ENCODE measurements at regions not wholly inside any gene's neighbourhood (a gene's known extent, or its start where the extent isn't known, plus 50 kb on each side); places are given as distances from the start of the nearest gene placed in this dataset.
A peak's percentile ranks its signal among the peaks of the same experiment; 100 is the strongest.

DNA sequence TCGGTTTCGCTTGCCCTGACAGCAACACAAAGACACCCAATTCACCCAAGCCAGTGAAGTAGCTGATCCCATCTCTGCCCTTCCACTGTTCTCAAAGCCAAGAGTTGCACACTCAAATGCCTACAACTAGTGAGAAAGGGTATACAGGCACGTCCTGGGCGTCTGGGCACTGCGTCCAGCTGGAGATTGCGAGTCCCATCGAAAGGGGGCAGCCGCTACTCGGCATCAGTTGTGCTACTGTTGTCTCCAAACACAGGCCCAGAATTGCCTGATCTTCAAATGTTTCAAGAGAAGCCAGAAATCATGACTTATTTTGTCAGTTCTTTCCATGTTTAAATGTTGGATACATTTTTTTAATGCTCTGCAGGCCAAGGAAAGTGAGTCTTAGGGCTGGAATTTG, 487.8 kb downstream of the BCOR start:
- DNase-seq, result no peak
- H3K27ac ChIP-seq, result no peak overlapping the region
- 86 to 90% methylated on average over 9 of the region's 9 CpGs for WGBS, 2 donors
- no peaks in the 10 kb centered on the region for H3K9me3 ChIP-seq
- H3K4me1 ChIP-seq, result peaks cover 7% of the 10 kb centered on the region
- TF ChIP-seq, protein P1, sequence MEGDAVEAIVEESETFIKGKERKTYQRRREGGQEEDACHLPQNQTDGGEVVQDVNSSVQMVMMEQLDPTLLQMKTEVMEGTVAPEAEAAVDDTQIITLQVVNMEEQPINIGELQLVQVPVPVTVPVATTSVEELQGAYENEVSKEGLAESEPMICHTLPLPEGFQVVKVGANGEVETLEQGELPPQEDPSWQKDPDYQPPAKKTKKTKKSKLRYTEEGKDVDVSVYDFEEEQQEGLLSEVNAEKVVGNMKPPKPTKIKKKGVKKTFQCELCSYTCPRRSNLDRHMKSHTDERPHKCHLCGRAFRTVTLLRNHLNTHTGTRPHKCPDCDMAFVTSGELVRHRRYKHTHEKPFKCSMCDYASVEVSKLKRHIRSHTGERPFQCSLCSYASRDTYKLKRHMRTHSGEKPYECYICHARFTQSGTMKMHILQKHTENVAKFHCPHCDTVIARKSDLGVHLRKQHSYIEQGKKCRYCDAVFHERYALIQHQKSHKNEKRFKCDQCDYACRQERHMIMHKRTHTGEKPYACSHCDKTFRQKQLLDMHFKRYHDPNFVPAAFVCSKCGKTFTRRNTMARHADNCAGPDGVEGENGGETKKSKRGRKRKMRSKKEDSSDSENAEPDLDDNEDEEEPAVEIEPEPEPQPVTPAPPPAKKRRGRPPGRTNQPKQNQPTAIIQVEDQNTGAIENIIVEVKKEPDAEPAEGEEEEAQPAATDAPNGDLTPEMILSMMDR (IDR thresholded peaks at IDR 0.05), result no peak
- no peak for TF ChIP-seq POLR2A (IDR thresholded peaks at IDR 0.05)
- intact Hi-C loops (cut with DNase I), result no loop called here
- no peak for ATAC-seq
- no peaks in the 10 kb centered on the region for H3K27me3 ChIP-seq
- H3K4me3 ChIP-seq, result no peak overlapping the region
- no peaks in the 10 kb centered on the region for H3K36me3 ChIP-seq (replicated peaks in 1 of 2; ENCODE audit: insufficient read depth in 1 of 2, low read depth in 2 of 2)

DNA sequence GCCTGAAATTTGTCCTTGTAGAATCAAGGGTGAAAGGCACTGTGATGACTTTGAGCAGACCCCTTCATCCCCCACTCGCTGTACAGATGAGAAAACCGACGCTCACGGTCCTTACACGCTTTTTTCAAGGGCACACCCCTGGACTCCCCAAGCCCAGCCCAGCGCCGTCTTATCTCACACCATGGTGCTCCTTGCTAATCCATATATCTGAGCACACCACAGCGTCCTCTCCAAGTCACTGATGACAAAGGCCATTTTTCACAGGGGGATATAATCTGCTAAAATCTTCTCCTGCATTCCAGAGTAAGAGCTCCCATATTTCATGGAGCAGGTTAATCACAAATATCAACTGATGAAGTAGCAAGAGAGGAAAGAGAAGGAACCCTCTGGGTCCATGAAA, 486.3 kb downstream of the BCOR start:
- no peak for TF ChIP-seq POLR2A (IDR thresholded peaks at IDR 0.05)
- TF ChIP-seq, protein P1 (IDR thresholded peaks at IDR 0.05), result no peak
- intact Hi-C loops (cut with DNase I), result no loop called here

DNA sequence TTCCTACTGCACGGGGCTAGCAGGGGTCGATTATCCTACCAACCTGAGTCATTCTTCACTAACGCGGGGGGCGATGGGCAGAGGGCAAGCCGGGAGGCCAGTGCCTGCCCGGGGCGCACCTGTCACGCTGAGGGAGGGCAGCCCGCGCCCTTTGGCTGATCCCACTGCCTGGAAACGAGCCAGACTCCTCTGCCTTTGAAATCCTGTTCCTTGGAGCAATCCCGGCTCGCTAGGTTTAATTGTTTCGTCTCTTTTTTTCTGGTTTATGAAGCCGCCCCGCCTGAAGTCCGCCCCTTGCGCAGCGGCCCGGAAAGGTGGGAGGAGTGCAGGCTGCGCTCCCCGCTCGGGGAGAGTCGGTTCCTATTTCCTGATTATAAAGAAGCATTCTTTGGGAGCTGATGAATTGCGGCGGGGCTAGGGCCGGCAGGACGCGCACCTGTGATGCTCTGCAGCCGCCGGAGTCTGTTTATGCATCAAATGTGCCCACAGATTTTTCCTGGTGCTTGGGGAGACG, 484.2 kb downstream of the BCOR start:
- H3K36me3 ChIP-seq (replicated peaks in 1 of 2; ENCODE audit: insufficient read depth in 1 of 2, low read depth in 2 of 2), result no peaks in the 10 kb centered on the region
- intact Hi-C loops (cut with DNase I), result no loop called here
- H3K9me3 ChIP-seq, result no peaks in the 10 kb centered on the region
- DNase-seq (peak; percentile 35 to 64 (median 50)), ATAC-seq (peak; percentile 70)
- H3K4me1 ChIP-seq, result peaks cover 7% of the 10 kb centered on the region
- H3K27ac ChIP-seq, result peak overlapping the region; percentile 32 to 68 (median 53)
- peak in 2 of 3 donors; percentile 16 to 23 for TF ChIP-seq POLR2A (IDR thresholded peaks at IDR 0.05)
- TF ChIP-seq, protein P1 (IDR thresholded peaks at IDR 0.05), result no peak
- no peak overlapping the region for H3K4me3 ChIP-seq
- H3K27me3 ChIP-seq, result no peaks in the 10 kb centered on the region
- 0% methylated on average over 5 to 29 of the region's 33 CpGs for WGBS, 2 donors

More for the DNA sequence above, 486.3 kb downstream of the BCOR start:
- Histone ChIP-seq H3K27ac (no peak overlapping the region), H3K27me3 (no peaks in the 10 kb centered on the region), H3K9me3 (no peaks in the 10 kb centered on the region), H3K36me3 (replicated peaks in 1 of 2; ENCODE audit: insufficient read depth in 1 of 2, low read depth in 2 of 2) (no peaks in the 10 kb centered on the region), H3K4me3 (no peak overlapping the region), H3K4me1 (peaks cover 7% of the 10 kb centered on the region)
- DNase-seq (no peak), ATAC-seq (no peak)
- 68 to 88% methylated on average over 8 of the region's 8 CpGs for WGBS, 2 donors

DNA sequence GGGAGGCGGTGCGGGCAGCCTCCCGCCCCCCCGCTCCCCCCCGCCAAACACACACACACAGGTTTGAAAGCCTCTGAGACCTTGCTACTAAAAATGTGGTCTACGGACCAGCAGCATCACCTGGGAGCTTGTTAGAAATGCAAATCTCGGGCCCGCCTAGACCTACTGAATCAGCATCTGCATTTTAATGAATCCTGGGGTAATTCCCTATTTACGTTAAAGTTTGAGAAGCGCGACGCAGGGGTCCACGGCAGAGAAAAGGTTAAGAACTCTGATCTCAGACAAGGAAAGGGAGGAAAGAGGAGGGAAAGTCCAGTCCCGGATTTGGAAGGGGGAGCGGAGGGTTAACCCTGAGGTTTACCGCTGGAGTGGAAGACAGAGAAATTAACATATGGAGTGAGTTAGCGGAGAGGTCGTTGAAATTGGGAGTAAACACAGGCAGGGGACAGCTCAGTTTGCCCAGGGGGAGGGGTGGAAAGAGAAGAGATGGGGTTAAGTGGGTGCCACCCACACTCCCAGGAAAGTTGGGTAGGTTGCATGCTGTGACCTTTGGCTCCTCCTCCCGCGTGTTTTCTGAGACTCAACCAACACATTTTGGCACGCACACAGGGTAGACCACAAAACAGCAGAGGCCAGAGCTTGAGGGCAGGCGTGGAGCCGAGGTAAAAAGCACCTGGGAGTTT, 483.6 kb downstream of the BCOR start:
- peak in 3 of 4 donors; percentile 15 to 25 (median 22) for DNase-seq
- Histone ChIP-seq H3K4me3 (no peak overlapping the region), H3K36me3 (replicated peaks in 1 of 2; ENCODE audit: insufficient read depth in 1 of 2, low read depth in 2 of 2) (no peaks in the 10 kb centered on the region), H3K9me3 (no peaks in the 10 kb centered on the region), H3K27me3 (no peaks in the 10 kb centered on the region), H3K4me1 (peaks cover 7% of the 10 kb centered on the region), H3K27ac (peak overlapping the region in 2 of 4 donors; percentile 45 to 68)
- intact Hi-C loops (cut with DNase I), result no loop called here
- peak; percentile 11 for ATAC-seq
- 8 to 16% methylated on average over 14 to 18 of the region's 23 CpGs for WGBS, 2 donors
- no peak for TF ChIP-seq POLR2A (IDR thresholded peaks at IDR 0.05)
- TF ChIP-seq, protein P1 (IDR thresholded peaks at IDR 0.05), result no peak

DNA sequence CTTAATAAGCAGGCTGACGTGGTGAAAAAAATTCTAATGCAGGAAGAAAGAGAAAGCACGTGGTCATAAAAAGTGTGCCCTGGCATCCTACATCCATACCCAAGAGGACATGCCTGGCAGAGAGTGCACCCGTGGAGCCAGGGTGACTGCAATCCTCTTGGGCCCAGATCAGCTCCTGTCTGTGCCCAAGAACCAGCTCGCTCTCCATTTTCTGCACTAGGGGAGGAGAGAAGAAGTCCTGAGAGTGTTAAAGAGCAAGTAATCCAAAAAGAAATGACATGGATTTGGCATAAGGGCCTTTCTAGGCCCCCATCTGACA, 483.1 kb downstream of the BCOR start:
- Histone ChIP-seq H3K4me1 (peaks cover 7% of the 10 kb centered on the region), H3K27ac (peak overlapping the region in 1 of 4 donors; percentile 68), H3K36me3 (replicated peaks in 1 of 2; ENCODE audit: insufficient read depth in 1 of 2, low read depth in 2 of 2) (no peaks in the 10 kb centered on the region), H3K27me3 (no peaks in the 10 kb centered on the region), H3K4me3 (no peak overlapping the region), H3K9me3 (no peaks in the 10 kb centered on the region)
- no peak for TF ChIP-seq POLR2A (IDR thresholded peaks at IDR 0.05)
- TF ChIP-seq, protein P1 (IDR thresholded peaks at IDR 0.05), result no peak
- WGBS, 2 donors, result 25 to 40% methylated on average over 4 of the region's 4 CpGs
- no peak for ATAC-seq
- DNase-seq, result no peak
- intact Hi-C loops (cut with DNase I), result no loop called here

Measured in body of pancreas (tissue), 4 donors.